GM19324 (cell line): ENCODE measurements at regions not wholly inside any gene's neighbourhood (a gene's known extent, or its start where the extent isn't known, plus 50 kb on each side); places are given as distances from the start of the nearest gene placed in this dataset.

Source experiments
- ATAC-seq: cut with Tn5 transposase; IDR thresholded peaks from one replicate; pipeline ENCODE4 v1.9.1; 2021; ENCODE audit warnings: mild to moderate bottlenecking, moderate library complexity; ENCODE audit not compliant: unreplicated experiment, low FRiP score

GRCh38 chr1:80427881-80428280 lies 1372.9 kb upstream of the ADGRL2 start:
- no peak for ATAC-seq

GRCh38 chr1:80424249-80424648 lies 1376.5 kb upstream of the ADGRL2 start:
- ATAC-seq: no peak

GRCh38 chr1:80418134-80418533 lies 1382.6 kb upstream of the ADGRL2 start:
- ATAC-seq: no peak

- ATAC-seq: no peak
Measured at GRCh38 chr1:80417671-80418070, 1383.1 kb upstream of the ADGRL2 start.

- no peak for ATAC-seq
Measured at GRCh38 chr1:80413969-80414368, 1386.8 kb upstream of the ADGRL2 start.

GRCh38 chr1:80410233-80410632 lies 1390.5 kb upstream of the ADGRL2 start:
- ATAC-seq: no peak

GRCh38 chr1:80403471-80403893 lies 1397.0 kb upstream of the ADGRL4 start:
- ATAC-seq: no peak

- no peak for ATAC-seq
Measured at GRCh38 chr1:80402625-80403024, 1396.1 kb upstream of the ADGRL4 start.

GRCh38 chr1:80401757-80402156 lies 1395.2 kb upstream of the ADGRL4 start:
- no peak for ATAC-seq

- ATAC-seq: no peak
Measured at GRCh38 chr1:80392529-80392928, 1386.0 kb upstream of the ADGRL4 start.

- ATAC-seq: no peak
Measured at GRCh38 chr1:80385650-80386049, 1379.1 kb upstream of the ADGRL4 start.

GRCh38 chr1:80384959-80385358 lies 1378.4 kb upstream of the ADGRL4 start:
- no peak for ATAC-seq

GRCh38 chr1:80384083-80384830 lies 1377.7 kb upstream of the ADGRL4 start:
- ATAC-seq: no peak

- ATAC-seq: no peak
Measured at GRCh38 chr1:80375662-80376061, 1369.1 kb upstream of the ADGRL4 start.

- no peak for ATAC-seq
Measured at GRCh38 chr1:80375109-80375508, 1368.6 kb upstream of the ADGRL4 start.

GRCh38 chr1:80369780-80370179 lies 1363.2 kb upstream of the ADGRL4 start:
- no peak for ATAC-seq

- no peak for ATAC-seq
Measured at GRCh38 chr1:80367058-80367457, 1360.5 kb upstream of the ADGRL4 start.

- ATAC-seq: no peak
Measured at GRCh38 chr1:80365359-80366021, 1359.0 kb upstream of the ADGRL4 start.

GRCh38 chr1:80363689-80364475 lies 1357.4 kb upstream of the ADGRL4 start:
- ATAC-seq: no peak

- ATAC-seq: no peak
Measured at GRCh38 chr1:80359666-80360065, 1353.1 kb upstream of the ADGRL4 start.

GRCh38 chr1:80349218-80349617 lies 1342.7 kb upstream of the ADGRL4 start:
- no peak for ATAC-seq
